T-helper 1 cell treated with Interleukin-12 subunit alpha and Interleukin-12 subunit beta and Interleukin-4 antibody, amounts not matched to agents 30 μg/mL and 1 μg/mL, for 36 hours (primary cell): ENCODE measurements at regions not wholly inside any gene's neighbourhood (a gene's known extent, or its start where the extent isn't known, plus 50 kb on each side); places are given as distances from the start of the nearest gene placed in this dataset.

Experiments
- H3K27ac Mint-ChIP-seq: one replicate; pipeline ENCODE4 v1.8.0; 2021; ENCODE audit warnings: mild to moderate bottlenecking, mixed read lengths
- H3K27me3 Mint-ChIP-seq: one replicate; pipeline ENCODE4 v1.8.0; 2021; ENCODE audit warnings: low read depth, mixed read lengths
- H3K36me3 Mint-ChIP-seq: one replicate; pipeline ENCODE4 v1.8.0; 2021; ENCODE audit warnings: low read depth, mixed read lengths
- H3K4me1 Mint-ChIP-seq: one replicate; pipeline ENCODE4 v1.8.0; 2021; ENCODE audit warnings: low read depth, mixed read lengths
- H3K4me3 Mint-ChIP-seq: one replicate; pipeline ENCODE4 v1.8.0; 2021; ENCODE audit warnings: mild to moderate bottlenecking, moderate library complexity, mixed read lengths
- H3K9me3 Mint-ChIP-seq: one replicate; pipeline ENCODE4 v1.8.0; 2021; ENCODE audit warnings: mixed read lengths

DNA sequence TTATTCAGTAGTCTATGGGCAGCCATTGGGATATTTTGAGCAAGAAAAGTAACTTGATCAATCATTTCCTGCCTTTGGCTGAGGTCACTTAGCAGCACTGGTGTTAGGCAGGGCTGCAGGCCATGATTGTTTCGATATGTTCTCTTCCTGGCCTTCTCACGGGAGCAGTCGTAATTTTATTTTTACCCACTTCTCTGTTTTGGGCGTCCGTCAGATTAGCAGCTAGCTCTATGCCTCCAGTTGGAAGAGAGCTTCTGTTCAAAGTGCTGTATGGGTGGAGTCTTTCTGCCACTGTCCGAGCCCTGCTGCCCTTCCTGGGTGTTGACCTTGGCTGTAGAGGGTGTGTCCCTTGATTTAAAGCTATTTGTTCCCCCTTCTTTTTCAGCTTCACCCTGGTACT, 123.4 kb upstream of the ROPN1 start:
- H3K4me1 Mint-ChIP-seq: no peaks in the 10 kb centered on the region
- H3K4me3 Mint-ChIP-seq: no peak overlapping the region
- H3K36me3 Mint-ChIP-seq: no peaks in the 10 kb centered on the region

DNA sequence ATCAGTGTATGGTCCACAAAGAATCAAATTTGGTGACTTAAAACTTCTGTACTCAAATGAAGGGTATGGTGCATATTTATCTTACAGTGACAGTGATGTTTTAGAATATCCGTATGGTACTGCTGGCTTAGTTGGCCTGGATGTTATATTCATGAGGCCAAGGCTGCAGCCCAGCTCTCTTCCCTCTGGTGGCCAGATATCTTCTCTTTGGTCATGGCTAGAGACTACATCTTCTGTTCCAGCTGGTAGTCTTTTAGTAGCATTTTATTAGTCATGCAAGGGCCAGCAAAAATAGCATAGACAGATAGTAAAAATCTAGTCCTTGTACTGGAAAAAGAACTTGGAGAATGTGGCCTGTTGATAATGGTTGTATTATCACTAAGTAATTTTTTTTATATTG, 124.0 kb upstream of the ROPN1 start:
- Mint-ChIP-seq H3K27me3 (no peaks in the 10 kb centered on the region), H3K36me3 (no peaks in the 10 kb centered on the region), H3K9me3 (no peaks in the 10 kb centered on the region), H3K4me1 (no peaks in the 10 kb centered on the region), H3K27ac (no peak overlapping the region), H3K4me3 (no peak overlapping the region)

More for the DNA sequence above, 123.4 kb upstream of the ROPN1 start:
- Mint-ChIP-seq H3K9me3 (no peaks in the 10 kb centered on the region), H3K27ac (no peak overlapping the region), H3K27me3 (no peaks in the 10 kb centered on the region)

DNA sequence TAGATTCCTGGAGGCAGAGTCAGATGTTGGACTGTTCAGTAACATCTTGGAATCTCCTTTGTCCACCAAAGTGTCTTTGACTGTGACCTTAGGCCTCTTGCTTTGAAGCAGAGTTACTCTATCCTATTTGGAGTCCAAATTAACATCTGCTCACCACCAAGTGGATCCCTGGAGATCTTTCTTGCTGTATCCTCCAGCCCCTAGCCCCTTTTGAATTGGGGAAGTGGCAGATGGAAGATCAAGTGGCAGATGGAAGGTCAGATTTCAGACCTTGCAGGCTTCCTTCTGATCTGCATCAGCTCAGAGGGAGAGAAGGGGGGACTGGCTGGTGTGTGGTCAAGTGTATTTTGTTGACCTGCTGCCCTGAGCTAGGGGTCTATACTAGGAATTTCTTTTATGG, 125.0 kb upstream of the ROPN1 start:
- Mint-ChIP-seq H3K27me3 (no peaks in the 10 kb centered on the region), H3K27ac (no peak overlapping the region)

DNA sequence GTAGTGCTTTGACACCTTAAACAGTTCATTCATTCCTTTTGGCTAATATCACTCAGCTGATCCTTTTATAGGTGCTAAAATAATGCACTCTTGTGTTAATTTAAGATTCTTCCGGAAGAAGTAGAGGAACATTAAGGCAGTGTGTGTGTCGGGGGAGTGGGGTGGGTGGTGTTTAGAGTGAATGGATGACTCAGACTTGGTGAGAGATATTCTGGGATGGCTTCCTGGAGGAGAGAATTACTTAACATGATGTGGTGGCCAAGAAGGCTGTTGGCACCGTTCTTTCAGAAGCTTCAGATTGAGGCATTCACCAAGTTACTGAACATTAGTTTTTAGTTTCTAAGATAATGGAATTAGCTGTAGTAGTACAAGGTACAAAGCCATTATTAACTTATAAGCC, 125.6 kb upstream of the ROPN1 start:
- Mint-ChIP-seq H3K4me1 (no peaks in the 10 kb centered on the region), H3K9me3 (no peaks in the 10 kb centered on the region), H3K27me3 (no peaks in the 10 kb centered on the region), H3K27ac (no peak overlapping the region), H3K36me3 (no peaks in the 10 kb centered on the region), H3K4me3 (no peak overlapping the region)

More for the DNA sequence above, 125.0 kb upstream of the ROPN1 start:
- Mint-ChIP-seq H3K4me1 (no peaks in the 10 kb centered on the region), H3K36me3 (no peaks in the 10 kb centered on the region), H3K9me3 (no peaks in the 10 kb centered on the region), H3K4me3 (no peak overlapping the region)

DNA sequence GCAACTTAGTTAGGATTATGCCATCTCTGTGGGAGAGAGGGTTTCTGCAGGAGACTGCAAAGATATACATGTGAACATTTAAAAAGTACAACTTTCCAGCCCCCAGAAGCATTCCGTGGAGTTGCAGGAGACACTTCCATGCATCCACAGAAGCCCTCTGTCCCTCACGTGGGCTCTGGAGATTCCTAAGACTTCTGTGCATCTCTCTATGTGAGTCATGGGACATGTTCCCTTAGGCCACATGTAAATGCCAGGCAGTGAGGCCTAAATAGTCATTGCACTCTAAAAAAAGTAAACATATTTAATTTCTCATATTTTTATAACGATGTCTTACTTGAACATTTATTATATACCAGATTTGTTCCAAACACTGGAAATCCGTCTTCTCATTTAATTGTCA, 126.5 kb upstream of the ROPN1 start:
- Mint-ChIP-seq H3K4me3 (no peak overlapping the region), H3K27me3 (no peaks in the 10 kb centered on the region), H3K36me3 (no peaks in the 10 kb centered on the region), H3K4me1 (no peaks in the 10 kb centered on the region), H3K27ac (no peak overlapping the region), H3K9me3 (no peaks in the 10 kb centered on the region)

DNA sequence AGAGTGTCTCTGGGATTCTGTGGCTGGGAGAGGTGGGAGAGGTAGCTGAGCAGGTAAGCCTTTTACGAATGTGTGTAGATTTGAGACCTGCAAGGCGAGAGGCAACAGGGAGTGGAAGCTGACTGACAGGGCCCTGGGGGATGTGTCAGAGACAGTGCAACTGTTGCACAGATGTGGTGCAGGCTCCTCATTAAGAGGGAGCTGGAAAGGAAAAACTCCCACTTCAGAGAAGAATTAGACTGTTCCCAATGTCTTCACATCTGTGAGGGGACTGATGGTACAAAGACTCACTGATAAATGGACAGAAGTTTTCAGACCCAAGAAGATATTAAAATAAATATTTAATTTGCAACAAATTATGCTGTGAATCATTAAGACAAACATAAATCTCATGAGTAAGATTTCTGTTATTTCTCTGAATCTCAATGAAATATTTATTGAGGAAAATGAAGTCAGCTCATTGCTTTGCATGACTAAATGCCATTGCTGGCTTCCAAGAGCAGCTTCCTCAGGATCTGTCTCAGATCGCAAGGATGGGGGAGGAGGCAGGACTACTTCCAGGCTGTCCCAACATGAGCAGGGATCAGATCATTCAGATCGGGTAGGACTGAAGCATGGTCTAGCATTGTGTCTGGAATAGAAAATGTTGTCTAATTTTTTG, 127.3 kb upstream of the ROPN1 start:
- Mint-ChIP-seq H3K4me3 (no peak overlapping the region), H3K27me3 (no peaks in the 10 kb centered on the region), H3K9me3 (no peaks in the 10 kb centered on the region), H3K36me3 (no peaks in the 10 kb centered on the region), H3K27ac (no peak overlapping the region), H3K4me1 (no peaks in the 10 kb centered on the region)

DNA sequence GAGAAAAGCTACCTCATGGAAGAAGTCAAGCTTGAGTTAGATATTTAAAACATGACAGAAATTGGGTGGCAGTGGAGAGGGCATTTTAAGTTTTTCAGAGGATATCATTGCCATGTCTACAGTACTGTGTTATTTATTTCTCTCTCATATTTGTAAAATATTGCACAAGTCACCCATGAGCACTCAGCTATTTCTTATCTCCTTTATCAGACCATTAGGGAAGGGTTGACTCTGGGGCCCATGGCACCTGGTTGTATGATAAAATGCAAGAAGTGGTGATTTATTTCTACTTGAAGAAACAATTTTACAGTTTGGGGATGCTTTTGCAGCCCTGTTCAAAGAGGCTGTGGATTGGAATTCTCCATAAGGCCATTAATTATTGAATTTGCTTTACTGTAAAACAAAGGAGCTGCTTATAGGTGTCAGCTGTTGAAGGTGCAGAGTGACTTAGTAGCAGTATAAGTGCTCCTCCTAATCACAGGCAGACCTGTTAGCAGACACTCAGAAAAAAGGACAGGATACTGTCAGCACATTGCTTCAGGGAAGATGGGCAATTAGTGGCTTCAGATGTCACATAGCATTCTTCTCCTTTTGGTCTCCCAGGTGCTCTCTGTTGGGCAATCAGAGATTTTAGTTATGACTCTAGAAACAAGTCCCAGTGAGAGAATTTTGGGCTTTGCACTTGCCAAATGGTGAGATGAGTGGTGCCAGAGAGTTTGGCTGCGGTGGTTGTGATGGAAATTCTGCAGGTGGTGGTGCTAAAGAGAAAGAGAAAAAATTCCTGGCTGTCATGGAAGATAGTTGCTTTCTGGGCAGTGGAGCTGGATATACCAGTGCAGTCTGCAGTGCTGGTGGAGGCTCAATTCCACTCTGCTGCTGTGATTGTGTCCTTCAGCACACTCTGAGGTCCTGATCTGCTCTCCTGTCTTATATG, 129.7 kb upstream of the ROPN1 start:
- Mint-ChIP-seq H3K4me3 (no peak overlapping the region), H3K36me3 (no peaks in the 10 kb centered on the region), H3K9me3 (no peaks in the 10 kb centered on the region), H3K4me1 (no peaks in the 10 kb centered on the region), H3K27me3 (no peaks in the 10 kb centered on the region), H3K27ac (no peak overlapping the region)

DNA sequence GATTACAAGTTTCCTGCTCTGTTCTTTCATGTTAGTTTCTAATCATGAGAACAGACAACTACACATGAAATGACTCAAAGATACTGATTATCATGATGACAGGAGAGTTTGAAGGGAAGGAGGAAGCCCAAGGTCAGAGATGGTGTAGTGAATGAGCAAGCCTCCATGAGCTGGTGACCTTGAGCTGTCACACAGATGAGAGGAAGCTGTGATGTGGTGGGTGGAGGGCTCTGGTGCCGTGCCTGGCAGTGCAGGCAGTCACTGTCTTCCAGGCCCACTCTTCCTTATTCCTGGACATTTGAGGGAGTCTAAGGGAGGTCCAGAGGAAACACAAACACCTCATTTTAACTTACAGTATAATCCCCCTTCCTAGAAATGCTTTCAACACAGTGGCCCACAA, 133.4 kb upstream of the ROPN1 start:
- Mint-ChIP-seq H3K4me1 (no peaks in the 10 kb centered on the region), H3K4me3 (no peak overlapping the region), H3K9me3 (no peaks in the 10 kb centered on the region), H3K27ac (no peak overlapping the region), H3K27me3 (peaks cover 6% of the 10 kb centered on the region), H3K36me3 (no peaks in the 10 kb centered on the region)

DNA sequence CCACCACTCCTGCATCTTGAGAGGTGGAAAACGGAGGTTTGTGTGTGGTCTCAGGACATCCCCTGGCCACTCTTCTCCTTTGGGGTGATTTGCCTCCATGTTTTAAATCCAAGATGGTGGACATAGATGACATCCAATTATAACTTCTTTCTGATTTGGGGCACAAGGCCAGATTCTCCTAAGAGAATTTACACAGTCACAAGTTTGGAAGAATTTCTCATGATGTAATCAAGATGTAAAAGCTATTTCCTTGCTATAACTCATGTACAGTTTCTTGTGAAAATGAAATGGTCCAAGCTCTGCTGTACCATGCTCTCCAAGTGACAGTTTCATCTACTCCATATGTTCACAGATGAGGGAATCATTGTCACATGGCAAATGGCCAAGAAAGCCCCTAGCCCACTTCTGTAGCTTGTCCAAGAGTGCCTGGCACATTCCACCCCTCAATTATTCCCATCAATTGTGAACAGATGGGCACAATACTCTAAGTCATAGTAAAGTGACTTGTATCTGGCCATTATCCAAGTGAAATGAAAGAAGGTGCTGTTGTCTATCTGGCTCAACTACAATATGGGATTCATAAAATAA, 134.6 kb upstream of the ROPN1 start:
- no peaks in the 10 kb centered on the region for H3K9me3 Mint-ChIP-seq
- H3K4me3 Mint-ChIP-seq: no peak overlapping the region
- no peak overlapping the region for H3K27ac Mint-ChIP-seq
- H3K4me1 Mint-ChIP-seq: no peaks in the 10 kb centered on the region
- H3K36me3 Mint-ChIP-seq: no peaks in the 10 kb centered on the region
- peaks cover 6% of the 10 kb centered on the region for H3K27me3 Mint-ChIP-seq

DNA sequence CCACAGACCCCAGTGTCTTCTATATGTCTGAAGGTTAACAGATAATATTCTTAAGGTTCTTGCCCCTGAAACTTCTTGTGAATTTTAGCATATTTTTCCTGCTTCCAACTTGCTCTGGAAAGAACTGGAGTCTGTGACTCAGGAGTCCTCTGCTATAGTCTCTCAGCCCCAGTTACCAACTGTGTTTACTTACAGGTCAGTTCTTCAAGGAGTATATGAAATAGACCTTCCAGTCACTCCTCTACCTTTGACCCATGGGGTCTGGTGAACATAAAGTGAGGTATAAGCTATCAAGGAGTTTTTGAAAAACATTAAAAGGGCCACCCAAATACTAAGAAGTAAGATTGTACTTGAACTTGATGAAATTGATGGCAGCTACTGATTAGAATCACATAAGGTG, 139.2 kb upstream of the ROPN1 start:
- Mint-ChIP-seq H3K27ac (no peak overlapping the region), H3K27me3 (peaks cover 9% of the 10 kb centered on the region), H3K4me1 (no peaks in the 10 kb centered on the region), H3K4me3 (no peak overlapping the region), H3K9me3 (no peaks in the 10 kb centered on the region), H3K36me3 (no peaks in the 10 kb centered on the region)

DNA sequence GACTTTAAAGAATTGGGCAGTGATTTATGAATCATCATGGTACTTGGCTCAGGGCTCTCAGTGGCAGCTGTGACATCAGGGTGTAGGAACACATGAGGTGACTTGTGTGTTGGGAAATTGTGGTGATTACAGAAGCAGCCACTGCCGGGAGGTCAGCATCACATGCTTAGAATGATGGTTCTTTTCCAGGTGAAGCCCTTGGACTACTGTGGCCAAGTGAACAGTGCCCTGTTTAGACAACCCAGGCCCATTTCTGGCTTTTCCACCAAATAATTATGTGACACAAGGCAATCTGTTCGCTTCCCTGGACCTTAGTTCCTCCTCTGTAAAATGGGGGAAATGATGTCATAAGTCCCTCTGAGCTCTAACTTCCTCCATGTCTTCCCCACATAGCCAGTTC, 139.7 kb upstream of the ROPN1 start:
- Mint-ChIP-seq H3K27ac (no peak overlapping the region), H3K36me3 (no peaks in the 10 kb centered on the region), H3K4me1 (no peaks in the 10 kb centered on the region), H3K27me3 (peaks cover 9% of the 10 kb centered on the region), H3K9me3 (no peaks in the 10 kb centered on the region), H3K4me3 (no peak overlapping the region)

DNA sequence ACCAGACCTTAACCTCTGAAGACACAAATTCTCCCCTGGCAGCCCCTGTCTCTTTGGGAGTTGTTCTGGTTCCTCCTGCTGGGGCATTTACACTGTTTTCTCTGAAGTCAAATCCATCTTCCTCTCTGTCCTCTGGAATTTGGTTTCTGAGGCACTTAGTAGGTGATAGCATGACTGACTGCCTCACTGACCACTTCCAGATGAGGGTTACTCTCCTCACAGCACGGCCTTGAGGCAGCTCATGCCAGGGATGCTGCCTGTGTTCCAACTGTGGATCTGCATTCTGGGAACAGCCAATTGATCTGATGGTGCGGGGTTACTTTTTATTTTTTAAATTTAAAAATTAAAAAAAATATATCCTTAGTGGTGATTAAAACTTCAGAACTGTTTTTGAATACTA, 140.9 kb upstream of the ROPN1 start:
- Mint-ChIP-seq H3K27ac (no peak overlapping the region), H3K9me3 (no peaks in the 10 kb centered on the region), H3K4me3 (no peak overlapping the region), H3K4me1 (no peaks in the 10 kb centered on the region), H3K27me3 (peaks cover 9% of the 10 kb centered on the region), H3K36me3 (no peaks in the 10 kb centered on the region)

DNA sequence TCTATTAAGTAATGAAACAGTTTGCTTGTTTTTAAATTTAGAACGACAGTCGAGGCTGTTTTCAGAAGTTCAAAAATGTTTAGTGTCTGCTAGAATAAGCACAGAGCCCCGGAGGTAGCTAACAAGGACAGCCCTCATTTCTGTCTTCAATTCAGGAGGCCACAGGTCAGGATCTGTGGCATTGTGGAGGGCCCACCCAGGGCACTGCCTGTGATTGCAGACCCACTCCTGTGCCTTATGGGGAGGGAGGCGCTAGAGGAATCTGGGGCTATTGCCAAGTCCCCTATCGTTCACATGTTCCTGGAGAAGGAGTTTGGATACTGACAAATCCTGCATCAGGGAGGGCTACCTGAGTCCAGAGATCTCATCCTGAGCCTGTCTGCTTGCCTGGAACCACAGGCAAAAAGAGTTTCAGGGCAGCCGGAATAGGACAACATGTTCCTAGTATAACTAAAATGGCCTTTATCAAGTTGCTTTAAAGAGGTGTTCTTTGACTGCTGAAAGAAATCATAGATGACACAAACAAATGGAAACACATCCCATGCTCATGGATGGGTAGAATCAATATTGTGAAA, 141.5 kb upstream of the ROPN1 start:
- Mint-ChIP-seq H3K27me3 (peaks cover 9% of the 10 kb centered on the region), H3K4me1 (no peaks in the 10 kb centered on the region), H3K36me3 (no peaks in the 10 kb centered on the region)

DNA sequence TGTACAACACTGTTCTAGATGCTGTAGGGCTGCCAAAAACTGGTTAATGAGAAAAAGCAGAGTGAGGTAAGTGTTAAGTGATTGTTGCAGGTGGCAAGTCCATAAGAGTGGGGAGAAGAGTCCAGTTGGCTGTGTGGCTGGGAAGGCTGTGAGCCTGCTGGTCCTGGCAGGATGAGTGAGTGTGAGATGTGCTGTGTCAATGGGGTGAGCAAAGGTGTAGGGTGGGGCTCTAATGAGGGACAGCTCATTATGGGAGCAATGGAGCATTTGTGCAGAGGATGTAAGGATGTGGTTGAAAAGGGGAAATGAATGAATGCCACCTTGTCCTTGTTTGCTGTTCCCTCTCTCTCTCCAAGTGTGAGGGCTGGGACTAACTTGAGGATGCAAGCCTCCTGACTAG, 145.3 kb upstream of the ROPN1 start:
- no peaks in the 10 kb centered on the region for H3K4me1 Mint-ChIP-seq
- H3K36me3 Mint-ChIP-seq: no peaks in the 10 kb centered on the region
- no peak overlapping the region for H3K27ac Mint-ChIP-seq
- no peaks in the 10 kb centered on the region for H3K9me3 Mint-ChIP-seq
- no peaks in the 10 kb centered on the region for H3K27me3 Mint-ChIP-seq
- no peak overlapping the region for H3K4me3 Mint-ChIP-seq

More for the DNA sequence above, 141.5 kb upstream of the ROPN1 start:
- H3K4me3 Mint-ChIP-seq: no peak overlapping the region
- H3K9me3 Mint-ChIP-seq: no peaks in the 10 kb centered on the region
- H3K27ac Mint-ChIP-seq: no peak overlapping the region

DNA sequence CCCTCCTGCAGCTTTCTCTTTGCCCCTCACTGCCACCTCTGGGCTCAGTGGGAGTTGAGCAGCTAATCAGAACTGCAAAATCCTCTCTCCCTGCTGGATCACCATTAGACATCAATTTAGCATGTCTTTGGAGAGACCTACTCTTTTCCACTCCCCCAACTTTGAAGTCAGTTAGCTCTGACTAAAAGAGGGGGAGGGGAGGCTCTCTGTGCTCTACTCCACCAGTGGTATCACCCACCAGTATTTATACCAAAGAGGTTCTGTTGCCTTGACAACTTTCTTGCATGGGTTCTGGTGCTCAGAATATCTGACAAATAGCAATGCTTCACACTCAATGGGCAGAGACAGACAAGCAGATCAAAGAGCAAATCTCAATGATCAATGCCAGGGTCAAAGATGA, 146.2 kb upstream of the ROPN1 start:
- Mint-ChIP-seq H3K27ac (no peak overlapping the region), H3K4me1 (no peaks in the 10 kb centered on the region), H3K9me3 (no peaks in the 10 kb centered on the region), H3K36me3 (no peaks in the 10 kb centered on the region), H3K27me3 (no peaks in the 10 kb centered on the region), H3K4me3 (no peak overlapping the region)
